DND-41 (cell line): ENCODE measurements at regions not wholly inside any gene's neighbourhood (a gene's known extent, or its start where the extent isn't known, plus 50 kb on each side); places are given as distances from the start of the nearest gene placed in this dataset.

Source experiments
- ATAC-seq: fragments of 200-7000 bp; cut with Tn5 transposase; 3 replicates; pipeline ENCODE4 v1.9.1; 2021; ENCODE audit warnings: low read depth; ENCODE audit not compliant: insufficient read depth
- DNase-seq: peaks from one replicate; pipeline ENCODE4 v3.0.0-alpha.2; 2020
- H2AFZ ChIP-seq: 2 replicates; pipeline ENCODE4 v1.6.0; 2012; ENCODE audit warnings: low read depth, low read length
- H3K27ac ChIP-seq: 2 replicates; pipeline ENCODE4 v1.5.1; 2012; ENCODE audit warnings: low read length, inconsistent platforms
- H3K27me3 ChIP-seq: fragments of 200-600 bp; sonication (generic); 2 replicates; pipeline ENCODE4 v1.6.0; 2012; ENCODE audit warnings: low read length, mild to moderate bottlenecking, inconsistent platforms; ENCODE audit not compliant: insufficient read depth, poor library complexity
- H3K36me3 ChIP-seq: 2 replicates; pipeline ENCODE4 v1.5.1; 2012; ENCODE audit warnings: low read length, inconsistent platforms; ENCODE audit not compliant: insufficient read depth
- H3K4me1 ChIP-seq: 2 replicates; pipeline ENCODE4 v1.5.1; 2012; ENCODE audit warnings: mild to moderate bottlenecking, low read length; ENCODE audit not compliant: insufficient read depth
- H3K4me2 ChIP-seq: 2 replicates; pipeline ENCODE4 v1.6.0; 2012; ENCODE audit warnings: mild to moderate bottlenecking, moderate library complexity, low read length, inconsistent platforms; ENCODE audit not compliant: insufficient read depth
- H3K4me3 ChIP-seq, 2 experiments: fragments of 200-600 bp in 1 of 2; shearing (Covaris generic) in 1 of 2; 2 replicates each; pipeline ENCODE4 v1.5.1; 2012 to 2016; ENCODE audit warnings: inconsistent platforms in 2 of 2, low read length in 2 of 2, mild to moderate bottlenecking in 2 of 2, low read depth in 1 of 2, moderate library complexity in 1 of 2
- H3K79me2 ChIP-seq: 2 replicates; pipeline ENCODE4 v1.6.0; 2012; ENCODE audit warnings: low read length, inconsistent platforms; ENCODE audit not compliant: insufficient read depth
- H3K9ac ChIP-seq: 2 replicates; pipeline ENCODE4 v1.6.0; 2012; ENCODE audit warnings: low read depth, mild to moderate bottlenecking, inconsistent platforms, low read length, moderate library complexity
- H3K9me3 ChIP-seq: 2 replicates; pipeline ENCODE4 v1.5.1; 2012; ENCODE audit warnings: low read length, moderate library complexity, mild to moderate bottlenecking, inconsistent platforms; ENCODE audit not compliant: insufficient read depth, severe bottlenecking
- H4K20me1 ChIP-seq: 2 replicates; pipeline ENCODE4 v1.6.0; 2012; ENCODE audit warnings: low read length; ENCODE audit not compliant: insufficient read depth
- CTCF ChIP-seq: IDR thresholded peaks from 2 replicates; pipeline ENCODE4 v1.5.1; 2012; ENCODE audit warnings: borderline replicate concordance, low read length, moderate library complexity, mild to moderate bottlenecking; ENCODE audit not compliant: poor library complexity, severe bottlenecking; ENCODE audit errors: extremely low read depth
- EZH2 ChIP-seq: IDR thresholded peaks from 3 replicates; pipeline ENCODE4 v1.6.1; 2012; ENCODE audit warnings: borderline replicate concordance, low read depth, mild to moderate bottlenecking, moderate library complexity, low read length, inconsistent platforms; ENCODE audit not compliant: severe bottlenecking

- Histone ChIP-seq H3K4me1 (no peaks in the 10 kb centered on the region), H3K79me2 (no peaks in the 10 kb centered on the region), H3K27me3 (no peaks in the 10 kb centered on the region), H3K9me3 (no peaks in the 10 kb centered on the region), H3K36me3 (no peaks in the 10 kb centered on the region), H3K9ac (no peak overlapping the region), H4K20me1 (no peaks in the 10 kb centered on the region), H3K4me3 (no peak overlapping the region), H2AFZ (no peak overlapping the region), H3K4me2 (no peak overlapping the region), H3K27ac (no peak overlapping the region)
- TF ChIP-seq EZH2: no peak
- no peak for TF ChIP-seq CTCF
- DNase-seq (no peak), ATAC-seq (no peak)
These were observed 227.3 kb downstream of the POU4F1 start for GRCh38 chr13:78376033-78376432.

- no peaks in the 10 kb centered on the region for H3K27me3 ChIP-seq
- no peak for ATAC-seq
- H3K4me2 ChIP-seq: no peak overlapping the region
- H3K36me3 ChIP-seq: no peaks in the 10 kb centered on the region
- no peak overlapping the region for H3K27ac ChIP-seq
- H3K4me3 ChIP-seq: no peak overlapping the region
- no peak for TF ChIP-seq EZH2
- TF ChIP-seq CTCF: no peak
- no peak overlapping the region for H2AFZ ChIP-seq
- DNase-seq: no peak
- no peak overlapping the region for H3K9ac ChIP-seq
- H3K4me1 ChIP-seq: no peaks in the 10 kb centered on the region
- no peaks in the 10 kb centered on the region for H3K9me3 ChIP-seq
- H3K79me2 ChIP-seq: no peaks in the 10 kb centered on the region
- no peaks in the 10 kb centered on the region for H4K20me1 ChIP-seq
These were observed 230.8 kb downstream of the POU4F1 start for GRCh38 chr13:78372581-78372980.

- no peak for TF ChIP-seq CTCF
- no peak for TF ChIP-seq EZH2
- Histone ChIP-seq H3K4me2 (no peak overlapping the region), H2AFZ (no peak overlapping the region), H3K9me3 (no peaks in the 10 kb centered on the region), H3K79me2 (no peaks in the 10 kb centered on the region), H3K4me1 (no peaks in the 10 kb centered on the region), H3K9ac (no peak overlapping the region), H3K4me3 (no peak overlapping the region), H3K27ac (no peak overlapping the region), H3K27me3 (no peaks in the 10 kb centered on the region), H4K20me1 (no peaks in the 10 kb centered on the region), H3K36me3 (no peaks in the 10 kb centered on the region)
- DNase-seq (no peak), ATAC-seq (no peak)
These were observed 233.1 kb downstream of the POU4F1 start for GRCh38 chr13:78370231-78370630.

GRCh38 chr13:78364711-78365110, 238.6 kb downstream of the POU4F1 start:
- DNase-seq (no peak), ATAC-seq (no peak)
- Histone ChIP-seq H3K4me2 (no peak overlapping the region), H3K9ac (no peak overlapping the region), H4K20me1 (no peaks in the 10 kb centered on the region), H3K9me3 (no peaks in the 10 kb centered on the region), H3K27me3 (no peaks in the 10 kb centered on the region), H3K79me2 (no peaks in the 10 kb centered on the region), H3K36me3 (no peaks in the 10 kb centered on the region), H2AFZ (no peak overlapping the region), H3K4me1 (no peaks in the 10 kb centered on the region), H3K27ac (no peak overlapping the region), H3K4me3 (no peak overlapping the region)
- TF ChIP-seq EZH2: no peak
- TF ChIP-seq CTCF: no peak
